OCI-LY7 (cell line): ENCODE measurements at regions not wholly inside any gene's neighbourhood (a gene's known extent, or its start where the extent isn't known, plus 50 kb on each side); places are given as distances from the start of the nearest gene placed in this dataset.

Source experiments
- BruUV-seq: library from RNA; stranded (reverse); fragments of 400-500 nt; replicated peaks from 2 replicates; lab custom pipeline; 2021; lab: Mats Ljungman, UMichigan
- CTCF ChIA-PET: fragments of 300-600 bp; sonication (Branson Sonifier 250); formaldehyde crosslinking; loops from one replicate; lab custom pipeline; 2022; ENCODE audit warnings: antibody characterized with exemption; ENCODE audit not compliant: unreplicated experiment; lab: Charles Lee
- POLR2A ChIA-PET: fragments of 300-600 bp; sonication (Branson Sonifier 250); formaldehyde crosslinking; loops from one replicate; lab custom pipeline; 2022; ENCODE audit warnings: antibody characterized with exemption; lab: Charles Lee
- DNase-seq: peaks from one replicate; pipeline ENCODE4 v3.0.0-alpha.2; 2015; ENCODE audit warnings: low spot score
- H2AFZ ChIP-seq: fragments of 200-600 bp; sonication (generic), shearing (Covaris generic); 2 replicates; pipeline ENCODE4 v1.6.1; 2014; ENCODE audit warnings: mild to moderate bottlenecking, antibody characterized with exemption, low read length, moderate library complexity
- H3K27ac ChIP-seq: fragments of 200-600 bp; sonication (generic); 2 replicates; pipeline ENCODE4 v1.5.1; 2014; ENCODE audit warnings: mixed run types, low read depth, mild to moderate bottlenecking, moderate library complexity, low read length, inconsistent platforms; ENCODE audit not compliant: poor library complexity, severe bottlenecking
- H3K36me3 ChIP-seq: fragments of 200-600 bp; sonication (generic); 2 replicates; pipeline ENCODE4 v1.6.1; 2014; ENCODE audit warnings: mild to moderate bottlenecking, antibody characterized with exemption, low read length, moderate library complexity, mixed read lengths; ENCODE audit not compliant: insufficient read depth
- H3K4me1 ChIP-seq: fragments of 200-600 bp; sonication (generic); 2 replicates; pipeline ENCODE4 v1.5.1; 2014; ENCODE audit warnings: mild to moderate bottlenecking, low read length; ENCODE audit not compliant: insufficient read depth, poor library complexity, severe bottlenecking
- H3K4me2 ChIP-seq: fragments of 200-600 bp; sonication (generic); 2 replicates; pipeline ENCODE4 v1.6.1; 2014; ENCODE audit warnings: mild to moderate bottlenecking, low read length
- H3K4me3 ChIP-seq: fragments of 200-600 bp; sonication (generic); 2 replicates; pipeline ENCODE4 v1.5.1; 2014; ENCODE audit warnings: mild to moderate bottlenecking, low read depth, low read length; ENCODE audit not compliant: poor library complexity, severe bottlenecking
- H3K79me2 ChIP-seq: fragments of 200-600 bp; sonication (generic); 2 replicates; pipeline ENCODE4 v1.6.1; 2016; ENCODE audit warnings: low read depth, mild to moderate bottlenecking, low read length, moderate library complexity, mixed read lengths; ENCODE audit not compliant: insufficient read depth
- H3K9me2 ChIP-seq: fragments of 200-600 bp; sonication (generic); 2 replicates; pipeline ENCODE4 v1.6.1; 2016; ENCODE audit warnings: mild to moderate bottlenecking, low read length, mixed read lengths; ENCODE audit not compliant: insufficient read depth
- H3K9me3 ChIP-seq: fragments of 200-600 bp; sonication (generic); 2 replicates; pipeline ENCODE4 v1.6.1; 2014; ENCODE audit warnings: mild to moderate bottlenecking, mixed run types, low read length, mixed read lengths
- H4K20me1 ChIP-seq: fragments of 200-600 bp; sonication (generic); 2 replicates; pipeline ENCODE4 v1.6.1; 2014; ENCODE audit warnings: mild to moderate bottlenecking, antibody characterized with exemption, low read length, moderate library complexity, mixed read lengths; ENCODE audit not compliant: insufficient read depth
- CTCF ChIP-seq: fragments of 200-600 bp; sonication (generic); conservative IDR thresholded peaks from 2 replicates; pipeline ENCODE4 v1.5.1; 2014; ENCODE audit warnings: mild to moderate bottlenecking, antibody characterized with exemption, low read length, moderate library complexity, mixed read lengths
- EZH2phosphoT487 ChIP-seq: fragments of 200-600 bp; sonication (generic); IDR thresholded peaks from 2 replicates; pipeline ENCODE4 v1.6.1; 2018; ENCODE audit warnings: low read depth, borderline replicate concordance, mild to moderate bottlenecking, mixed run types, antibody characterized with exemption, low read length, moderate library complexity, mixed read lengths
- intact Hi-C: fragments of 100-400 bp; cut with micrococcal nuclease; formaldehyde crosslinking; loops from one replicate; pipeline ENCODE4 v1.10.0; 2022; ENCODE audit not compliant: unreplicated experiment

- intact Hi-C loops, result loop anchor here (10.0 kb wide), 1 partner anchor 85 kb away; no protein-coding TSS in a partner anchor
- TF ChIP-seq CTCF (no peak), EZH2phosphoT487 (no peak)
- Histone ChIP-seq H3K4me2 (no peak overlapping the region), H2AFZ (no peak overlapping the region), H3K9me2 (no peaks in the 10 kb centered on the region), H3K4me1 (no peaks in the 10 kb centered on the region), H3K27ac (no peak overlapping the region), H3K9me3 (no peaks in the 10 kb centered on the region), H3K79me2 (no peaks in the 10 kb centered on the region), H3K4me3 (no peak overlapping the region), H4K20me1 (no peaks in the 10 kb centered on the region), H3K36me3 (no peaks in the 10 kb centered on the region)
- DNase-seq, result no peak
- CTCF ChIA-PET, result no interaction called here
- POLR2A ChIA-PET, result interaction anchor here (1.1 to 1.4 kb wide), 2 partner anchors 14 to 50 kb away, joined by 3 to 4 read pairs; no protein-coding TSS in a partner anchor
- BruUV-seq, result no TSS peak
These were observed 153.7 kb upstream of the RIPOR2 start for GRCh38 chr6:25089442-25089841.

GRCh38 chr6:25094726-25095125 lies 159.0 kb upstream of the RIPOR2 start:
- H2AFZ ChIP-seq, result no peak overlapping the region
- no peaks in the 10 kb centered on the region for H3K79me2 ChIP-seq
- BruUV-seq, result no TSS peak
- no peaks in the 10 kb centered on the region for H3K36me3 ChIP-seq
- no peaks in the 10 kb centered on the region for H3K4me1 ChIP-seq
- no peaks in the 10 kb centered on the region for H3K9me2 ChIP-seq
- H4K20me1 ChIP-seq, result no peaks in the 10 kb centered on the region
- intact Hi-C loops, result no loop called here
- ChIA-PET CTCF (no interaction called here), POLR2A (interaction anchor here (0.6 to 2.1 kb wide), 3 partner anchors 14 to 681 kb away, joined by 3 to 10 read pairs (median 5); no protein-coding TSS in a partner anchor)
- H3K9me3 ChIP-seq, result no peaks in the 10 kb centered on the region
- H3K4me2 ChIP-seq, result no peak overlapping the region
- TF ChIP-seq EZH2phosphoT487 (no peak), CTCF (no peak)
- H3K4me3 ChIP-seq, result no peak overlapping the region
- no peak overlapping the region for H3K27ac ChIP-seq
- DNase-seq, result no peak

GRCh38 chr6:25100288-25100687 lies 164.5 kb upstream of the RIPOR2 start:
- ChIA-PET CTCF (no interaction called here), POLR2A (interaction anchor here (0.6 to 0.8 kb wide), 4 partner anchors 9 to 307 kb away, joined by 3 to 6 read pairs (median 3); no protein-coding TSS in a partner anchor)
- no peak overlapping the region for H3K4me2 ChIP-seq

More at GRCh38 chr6:25100288-25100687, 164.5 kb upstream of the RIPOR2 start:
- Histone ChIP-seq H3K79me2 (no peaks in the 10 kb centered on the region), H4K20me1 (no peaks in the 10 kb centered on the region), H3K4me1 (no peaks in the 10 kb centered on the region), H3K4me3 (no peak overlapping the region), H3K36me3 (no peaks in the 10 kb centered on the region), H3K27ac (no peak overlapping the region), H2AFZ (no peak overlapping the region), H3K9me3 (no peaks in the 10 kb centered on the region), H3K9me2 (no peaks in the 10 kb centered on the region)
- BruUV-seq, result no TSS peak
- TF ChIP-seq CTCF (no peak), EZH2phosphoT487 (no peak)
- no peak for DNase-seq
- intact Hi-C loops, result no loop called here
